WTC11 (cell line): ENCODE measurements at regions not wholly inside any gene's neighbourhood (a gene's known extent, or its start where the extent isn't known, plus 50 kb on each side); places are given as distances from the start of the nearest gene placed in this dataset.

Experiments used
- ATAC-seq: fragments of 200-7000 bp; cut with Tn5 transposase; 2 replicates; pipeline ENCODE4 v1.10.0; 2021; ENCODE audit warnings: mild to moderate bottlenecking, moderate library complexity
- CTCF ChIA-PET: fragments of 300-600 bp; sonication (Branson Sonifier 250); formaldehyde crosslinking; loops from one replicate; lab custom pipeline; 2021; ENCODE audit warnings: antibody characterized with exemption; lab: Charles Lee
- POLR2A ChIA-PET: fragments of 350-600 bp; sonication (Branson Sonifier 250); formaldehyde crosslinking; loops from one replicate; lab custom pipeline; 2021; ENCODE audit warnings: antibody characterized with exemption; lab: Charles Lee
- DNase-seq: peaks from one replicate; pipeline ENCODE4 v3.0.0; 2021; ENCODE audit warnings: low spot score
- H3K27ac Mint-ChIP-seq: 2 replicates; pipeline ENCODE4 v1.8.0; 2021; ENCODE audit warnings: mixed read lengths
- H3K27me3 Mint-ChIP-seq: 2 replicates; pipeline ENCODE4 v1.8.0; 2021; ENCODE audit warnings: low read depth, mild to moderate bottlenecking, moderate library complexity, mixed read lengths
- H3K36me3 Mint-ChIP-seq: 2 replicates; pipeline ENCODE4 v1.8.0; 2021; ENCODE audit warnings: mixed read lengths
- H3K4me1 Mint-ChIP-seq: 2 replicates; pipeline ENCODE4 v1.8.0; 2022; ENCODE audit warnings: mixed read lengths
- H3K4me3 Mint-ChIP-seq: 2 replicates; pipeline ENCODE4 v1.8.0; 2021; ENCODE audit warnings: mild to moderate bottlenecking, moderate library complexity, mixed read lengths
- H3K9me3 Mint-ChIP-seq: 2 replicates; pipeline ENCODE4 v1.8.0; 2021; ENCODE audit warnings: mixed read lengths
- ATF1 ChIP-seq: sonication (generic); formaldehyde crosslinking; IDR thresholded peaks from 2 replicates; pipeline ENCODE4 v1.8.1; 2023; ENCODE audit warnings: mild to moderate bottlenecking, moderate library complexity, missing genetic modification reagents
- CBFB ChIP-seq: sonication (generic); formaldehyde crosslinking; IDR thresholded peaks from 2 replicates; pipeline ENCODE4 v1.8.1; 2022; ENCODE audit warnings: mild to moderate bottlenecking, low read depth, missing genetic modification reagents
- FOXJ3 ChIP-seq: sonication (generic); formaldehyde crosslinking; IDR thresholded peaks from 2 replicates; pipeline ENCODE4 v1.9.0; 2021; ENCODE audit warnings: missing genetic modification reagents, mild to moderate bottlenecking, borderline replicate concordance
- GTF2I ChIP-seq: fragments of 250-450 bp; sonication (Bioruptor Pico); conservative IDR thresholded peaks from 2 replicates; pipeline ENCODE4 v1.4.0; 2021; ENCODE audit warnings: mild to moderate bottlenecking
- KAT7 ChIP-seq: sonication (generic); formaldehyde crosslinking; IDR thresholded peaks from 2 replicates; pipeline ENCODE4 v1.8.1; 2023; ENCODE audit warnings: missing genetic modification reagents, mild to moderate bottlenecking, borderline replicate concordance
- NR1H2 ChIP-seq: sonication (generic); formaldehyde crosslinking; IDR thresholded peaks from 2 replicates; pipeline ENCODE4 v1.9.0; 2021; ENCODE audit warnings: mild to moderate bottlenecking, moderate library complexity, missing genetic modification reagents
- NR2C2 ChIP-seq: sonication (generic); formaldehyde crosslinking; IDR thresholded peaks from 2 replicates; pipeline ENCODE4 v1.8.0; 2022; ENCODE audit warnings: mild to moderate bottlenecking, missing genetic modification reagents
- SOX15 ChIP-seq: fragments of 250-450 bp; sonication (Bioruptor Pico); IDR thresholded peaks from 2 replicates; pipeline ENCODE4 v1.9.0; 2021; ENCODE audit warnings: mild to moderate bottlenecking
- TCF7 ChIP-seq: sonication (generic); formaldehyde crosslinking; IDR thresholded peaks from 2 replicates; pipeline ENCODE4 v1.8.0; 2022; ENCODE audit warnings: mild to moderate bottlenecking, low read depth, missing genetic modification reagents, moderate library complexity
- ZNF396 ChIP-seq: fragments of 250-450 bp; sonication (Bioruptor Pico); IDR thresholded peaks from 2 replicates; pipeline ENCODE4 v1.8.0; 2021; ENCODE audit warnings: mild to moderate bottlenecking, moderate library complexity, borderline replicate concordance
- ZNF671 ChIP-seq: fragments of 250-450 bp; sonication (Bioruptor Pico); IDR thresholded peaks from 2 replicates; pipeline ENCODE4 v1.8.0; 2021; ENCODE audit warnings: mild to moderate bottlenecking
- TF ChIP-seq, protein P1 (sequence below): sonication (generic); formaldehyde crosslinking; IDR thresholded peaks from 2 replicates; pipeline ENCODE4 v1.8.1; 2023; ENCODE audit warnings: mild to moderate bottlenecking, moderate library complexity, missing genetic modification reagents
- TF ChIP-seq, protein P2 (sequence below): sonication (generic); formaldehyde crosslinking; IDR thresholded peaks from 2 replicates; pipeline ENCODE4 v1.8.1; 2022; ENCODE audit warnings: mild to moderate bottlenecking, moderate library complexity, missing genetic modification reagents
- TF ChIP-seq, protein P3 (sequence below): sonication (generic); formaldehyde crosslinking; IDR thresholded peaks from 2 replicates; pipeline ENCODE4 v1.8.1; 2023; ENCODE audit warnings: mild to moderate bottlenecking, missing genetic modification reagents, borderline replicate concordance
- TF ChIP-seq, protein P4 (sequence below): sonication (generic); formaldehyde crosslinking; IDR thresholded peaks from 2 replicates; pipeline ENCODE4 v1.8.1; 2023; ENCODE audit warnings: mild to moderate bottlenecking, missing genetic modification reagents, moderate library complexity

DNA sequence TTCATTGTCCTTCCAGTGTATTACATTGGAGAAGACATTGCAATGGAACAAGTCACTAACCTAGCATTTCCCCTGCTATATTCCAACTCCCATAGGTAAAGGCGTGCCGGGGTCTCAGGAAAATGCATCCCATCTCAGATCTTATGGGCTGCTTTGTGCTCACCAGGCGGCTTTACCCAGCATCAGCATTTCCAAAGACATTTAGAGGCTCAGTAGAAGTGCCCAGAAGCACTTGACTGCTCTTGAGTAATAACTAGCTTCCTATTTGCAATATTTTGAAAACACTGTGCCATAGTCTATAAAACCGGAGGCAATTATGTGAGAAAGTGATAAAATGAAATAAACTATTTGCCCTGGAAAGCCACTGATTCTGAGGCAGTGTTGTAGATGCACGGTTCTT is 415.0 kb upstream of the NPVF start:
- TF ChIP-seq, protein P1, sequence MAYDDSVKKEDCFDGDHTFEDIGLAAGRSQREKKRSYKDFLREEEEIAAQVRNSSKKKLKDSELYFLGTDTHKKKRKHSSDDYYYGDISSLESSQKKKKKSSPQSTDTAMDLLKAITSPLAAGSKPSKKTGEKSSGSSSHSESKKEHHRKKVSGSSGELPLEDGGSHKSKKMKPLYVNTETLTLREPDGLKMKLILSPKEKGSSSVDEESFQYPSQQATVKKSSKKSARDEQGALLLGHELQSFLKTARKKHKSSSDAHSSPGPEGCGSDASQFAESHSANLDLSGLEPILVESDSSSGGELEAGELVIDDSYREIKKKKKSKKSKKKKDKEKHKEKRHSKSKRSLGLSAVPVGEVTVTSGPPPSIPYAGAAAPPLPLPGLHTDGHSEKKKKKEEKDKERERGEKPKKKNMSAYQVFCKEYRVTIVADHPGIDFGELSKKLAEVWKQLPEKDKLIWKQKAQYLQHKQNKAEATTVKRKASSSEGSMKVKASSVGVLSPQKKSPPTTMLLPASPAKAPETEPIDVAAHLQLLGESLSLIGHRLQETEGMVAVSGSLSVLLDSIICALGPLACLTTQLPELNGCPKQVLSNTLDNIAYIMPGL (CRISPR knock-in tag): no peak
- no peak for TF ChIP-seq CBFB (CRISPR knock-in tag)
- no peak for TF ChIP-seq KAT7 (CRISPR knock-in tag)
- TF ChIP-seq ZNF671 (CRISPR knock-in tag): no peak
- TF ChIP-seq, protein P2, sequence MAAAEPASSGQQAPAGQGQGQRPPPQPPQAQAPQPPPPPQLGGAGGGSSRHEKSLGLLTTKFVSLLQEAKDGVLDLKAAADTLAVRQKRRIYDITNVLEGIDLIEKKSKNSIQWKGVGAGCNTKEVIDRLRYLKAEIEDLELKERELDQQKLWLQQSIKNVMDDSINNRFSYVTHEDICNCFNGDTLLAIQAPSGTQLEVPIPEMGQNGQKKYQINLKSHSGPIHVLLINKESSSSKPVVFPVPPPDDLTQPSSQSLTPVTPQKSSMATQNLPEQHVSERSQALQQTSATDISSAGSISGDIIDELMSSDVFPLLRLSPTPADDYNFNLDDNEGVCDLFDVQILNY: no peak
- no peak for TF ChIP-seq NR1H2 (CRISPR knock-in tag)
- TF ChIP-seq, protein P3, sequence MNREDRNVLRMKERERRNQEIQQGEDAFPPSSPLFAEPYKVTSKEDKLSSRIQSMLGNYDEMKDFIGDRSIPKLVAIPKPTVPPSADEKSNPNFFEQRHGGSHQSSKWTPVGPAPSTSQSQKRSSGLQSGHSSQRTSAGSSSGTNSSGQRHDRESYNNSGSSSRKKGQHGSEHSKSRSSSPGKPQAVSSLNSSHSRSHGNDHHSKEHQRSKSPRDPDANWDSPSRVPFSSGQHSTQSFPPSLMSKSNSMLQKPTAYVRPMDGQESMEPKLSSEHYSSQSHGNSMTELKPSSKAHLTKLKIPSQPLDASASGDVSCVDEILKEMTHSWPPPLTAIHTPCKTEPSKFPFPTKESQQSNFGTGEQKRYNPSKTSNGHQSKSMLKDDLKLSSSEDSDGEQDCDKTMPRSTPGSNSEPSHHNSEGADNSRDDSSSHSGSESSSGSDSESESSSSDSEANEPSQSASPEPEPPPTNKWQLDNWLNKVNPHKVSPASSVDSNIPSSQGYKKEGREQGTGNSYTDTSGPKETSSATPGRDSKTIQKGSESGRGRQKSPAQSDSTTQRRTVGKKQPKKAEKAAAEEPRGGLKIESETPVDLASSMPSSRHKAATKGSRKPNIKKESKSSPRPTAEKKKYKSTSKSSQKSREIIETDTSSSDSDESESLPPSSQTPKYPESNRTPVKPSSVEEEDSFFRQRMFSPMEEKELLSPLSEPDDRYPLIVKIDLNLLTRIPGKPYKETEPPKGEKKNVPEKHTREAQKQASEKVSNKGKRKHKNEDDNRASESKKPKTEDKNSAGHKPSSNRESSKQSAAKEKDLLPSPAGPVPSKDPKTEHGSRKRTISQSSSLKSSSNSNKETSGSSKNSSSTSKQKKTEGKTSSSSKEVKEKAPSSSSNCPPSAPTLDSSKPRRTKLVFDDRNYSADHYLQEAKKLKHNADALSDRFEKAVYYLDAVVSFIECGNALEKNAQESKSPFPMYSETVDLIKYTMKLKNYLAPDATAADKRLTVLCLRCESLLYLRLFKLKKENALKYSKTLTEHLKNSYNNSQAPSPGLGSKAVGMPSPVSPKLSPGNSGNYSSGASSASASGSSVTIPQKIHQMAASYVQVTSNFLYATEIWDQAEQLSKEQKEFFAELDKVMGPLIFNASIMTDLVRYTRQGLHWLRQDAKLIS: no peak
- TF ChIP-seq NR2C2: no peak
- no peak for TF ChIP-seq ZNF396 (CRISPR knock-in tag)
- TF ChIP-seq, protein P4, sequence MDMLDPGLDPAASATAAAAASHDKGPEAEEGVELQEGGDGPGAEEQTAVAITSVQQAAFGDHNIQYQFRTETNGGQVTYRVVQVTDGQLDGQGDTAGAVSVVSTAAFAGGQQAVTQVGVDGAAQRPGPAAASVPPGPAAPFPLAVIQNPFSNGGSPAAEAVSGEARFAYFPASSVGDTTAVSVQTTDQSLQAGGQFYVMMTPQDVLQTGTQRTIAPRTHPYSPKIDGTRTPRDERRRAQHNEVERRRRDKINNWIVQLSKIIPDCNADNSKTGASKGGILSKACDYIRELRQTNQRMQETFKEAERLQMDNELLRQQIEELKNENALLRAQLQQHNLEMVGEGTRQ (CRISPR knock-in tag): no peak
- no peak for TF ChIP-seq FOXJ3 (CRISPR knock-in tag)
- TF ChIP-seq TCF7 (CRISPR knock-in tag): no peak
- TF ChIP-seq SOX15 (CRISPR knock-in tag): no peak
- no peak for TF ChIP-seq ATF1 (CRISPR knock-in tag)
- H3K27me3 Mint-ChIP-seq: no peaks in the 10 kb centered on the region; the same call in 1 of the 2 replicates
- H3K36me3 Mint-ChIP-seq: no peaks in the 10 kb centered on the region
- 0 out of 2 replicates have a peak, but pooled peaks cover 4% of the 10 kb centered on the region for H3K4me1 Mint-ChIP-seq
- H3K9me3 Mint-ChIP-seq: no peaks in the 10 kb centered on the region
- no peak overlapping the region for H3K27ac Mint-ChIP-seq
- no peak for ATAC-seq
- POLR2A ChIA-PET: no interaction called here
- no peak overlapping the region for H3K4me3 Mint-ChIP-seq
- CTCF ChIA-PET: interaction anchor here (1.2 kb wide), 1 partner anchor 211 kb away, joined by 3 read pairs; no protein-coding TSS in a partner anchor
- no peak for DNase-seq

DNA sequence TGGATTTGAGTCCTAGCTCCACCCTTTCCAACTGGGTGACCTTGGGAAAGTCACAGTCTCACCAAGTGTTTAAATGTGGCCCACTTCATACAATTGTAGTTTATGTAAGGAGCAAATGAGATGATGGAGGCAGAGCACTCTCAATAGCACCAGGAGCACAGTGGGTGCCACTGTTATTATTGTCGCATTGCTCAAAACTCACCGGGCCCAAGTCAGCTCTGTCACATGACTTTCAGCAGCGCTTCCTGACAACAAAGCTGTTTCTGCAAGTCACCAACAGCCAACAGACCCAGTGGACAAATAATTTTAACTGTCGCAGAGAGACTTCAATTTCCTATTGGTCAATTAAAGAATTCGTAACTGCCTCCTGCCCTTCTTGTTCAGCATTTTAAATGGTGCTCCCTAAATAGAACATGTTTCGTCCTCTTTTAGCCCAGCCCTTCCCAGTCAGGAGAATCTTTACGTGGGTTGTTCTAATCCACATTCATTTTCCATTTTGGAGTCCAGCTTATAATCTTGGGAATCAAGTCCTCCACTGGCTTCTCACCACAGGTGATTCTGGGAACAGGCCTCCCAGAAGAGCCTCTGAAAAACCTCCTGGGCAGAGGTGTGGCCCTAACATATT is 415.6 kb upstream of the NPVF start:
- H3K4me3 Mint-ChIP-seq: no peak overlapping the region
- 0 out of 2 replicates have a peak, but pooled peaks cover 4% of the 10 kb centered on the region for H3K4me1 Mint-ChIP-seq
- no peak for DNase-seq
- no peaks in the 10 kb centered on the region; the same call in 1 of the 2 replicates for H3K27me3 Mint-ChIP-seq
- no peaks in the 10 kb centered on the region for H3K36me3 Mint-ChIP-seq
- no peak for TF ChIP-seq GTF2I (CRISPR knock-in tag)
- TF ChIP-seq, protein P4 (CRISPR knock-in tag): 0 out of 2 replicates have a peak, but pooled peaks have one; percentile 16
- no peaks in the 10 kb centered on the region for H3K9me3 Mint-ChIP-seq
- CTCF ChIA-PET: interaction anchor here (1.2 kb wide), 1 partner anchor 211 kb away, joined by 3 read pairs; no protein-coding TSS in a partner anchor
- no peak for ATAC-seq
- POLR2A ChIA-PET: no interaction called here
- no peak overlapping the region for H3K27ac Mint-ChIP-seq
